H9 (cell line): ENCODE measurements at regions not wholly inside any gene's neighbourhood (a gene's known extent, or its start where the extent isn't known, plus 50 kb on each side); places are given as distances from the start of the nearest gene placed in this dataset.

Experiments used
- DNase-seq: peaks from one replicate; pipeline ENCODE4 v3.0.0-alpha.2; 2017
- H2AFZ ChIP-seq: one replicate; pipeline ENCODE4 v1.6.1; 2013; ENCODE audit warnings: mild to moderate bottlenecking, low read length, control low read depth, moderate library complexity
- H2AK5ac ChIP-seq: 2 replicates; pipeline ENCODE4 v1.6.1; 2013; ENCODE audit warnings: low read length, control low read depth, mixed read lengths; ENCODE audit not compliant: insufficient read length
- H2BK120ac ChIP-seq: one replicate; pipeline ENCODE4 v1.6.1; 2013; ENCODE audit warnings: low read depth, mild to moderate bottlenecking, low read length, control low read depth, inconsistent platforms; ENCODE audit not compliant: poor library complexity, severe bottlenecking
- H2BK12ac ChIP-seq: 2 replicates; pipeline ENCODE4 v1.6.1; 2013; ENCODE audit warnings: low read length, control low read depth, mixed read lengths, low read depth; ENCODE audit not compliant: insufficient read length
- H2BK15ac ChIP-seq: 2 replicates; pipeline ENCODE4 v1.6.1; 2013; ENCODE audit warnings: low read depth, low read length, control low read depth
- H2BK20ac ChIP-seq: one replicate; pipeline ENCODE4 v1.6.1; 2013; ENCODE audit warnings: low read depth, mild to moderate bottlenecking, low read length, control low read depth, inconsistent platforms; ENCODE audit not compliant: poor library complexity, severe bottlenecking
- H2BK5ac ChIP-seq: 2 replicates; pipeline ENCODE4 v1.6.1; 2013; ENCODE audit warnings: low read length, control low read depth, mixed read lengths; ENCODE audit not compliant: insufficient read length
- H3K14ac ChIP-seq: 2 replicates; pipeline ENCODE4 v1.6.1; 2013; ENCODE audit warnings: low read length, control low read depth; ENCODE audit not compliant: insufficient read depth
- H3K18ac ChIP-seq: 2 replicates; pipeline ENCODE4 v1.6.1; 2013; ENCODE audit warnings: low read depth, mild to moderate bottlenecking, mixed read lengths, low read length, control low read depth; ENCODE audit not compliant: insufficient read length
- H3K23ac ChIP-seq: 2 replicates; pipeline ENCODE4 v1.6.1; 2013; ENCODE audit warnings: low read length, control low read depth, mixed read lengths, low read depth; ENCODE audit not compliant: insufficient read length
- H3K23me2 ChIP-seq: 2 replicates; pipeline ENCODE4 v1.6.1; 2013; ENCODE audit warnings: low read depth, mild to moderate bottlenecking, mixed read lengths, low read length, control low read depth; ENCODE audit not compliant: insufficient read length, poor library complexity, severe bottlenecking
- H3K27ac ChIP-seq: 2 replicates; pipeline ENCODE4 v1.5.1; 2013; ENCODE audit warnings: low read length, control low read depth, mixed read lengths, low read depth; ENCODE audit not compliant: insufficient read length
- H3K27me3 ChIP-seq: 2 replicates; pipeline ENCODE4 v1.6.1; 2013; ENCODE audit warnings: low read length, control low read depth, inconsistent platforms; ENCODE audit not compliant: insufficient read depth
- H3K4ac ChIP-seq: 2 replicates; pipeline ENCODE4 v1.6.1; 2013; ENCODE audit warnings: low read depth, mild to moderate bottlenecking, control low read depth, inconsistent platforms, low read length, moderate library complexity
- H3K4me1 ChIP-seq: 2 replicates; pipeline ENCODE4 v1.6.1; 2013; ENCODE audit warnings: low read length, control low read depth, inconsistent platforms; ENCODE audit not compliant: insufficient read depth
- H3K4me2 ChIP-seq: 2 replicates; pipeline ENCODE4 v1.6.1; 2013; ENCODE audit warnings: low read length, control low read depth, mixed read lengths; ENCODE audit not compliant: insufficient read length, insufficient read depth
- H3K56ac ChIP-seq: 2 replicates; pipeline ENCODE4 v1.6.1; 2013; ENCODE audit warnings: low read depth, mild to moderate bottlenecking, mixed read lengths, low read length, control low read depth; ENCODE audit not compliant: insufficient read length
- H3K79me1 ChIP-seq: 2 replicates; pipeline ENCODE4 v1.6.1; 2013; ENCODE audit warnings: low read depth, mild to moderate bottlenecking, moderate library complexity, low read length, control low read depth, inconsistent platforms; ENCODE audit not compliant: insufficient read depth, poor library complexity, severe bottlenecking
- H3K79me2 ChIP-seq: 2 replicates; pipeline ENCODE4 v1.6.1; 2013; ENCODE audit warnings: low read length, control low read depth, inconsistent platforms; ENCODE audit not compliant: insufficient read depth
- H3K9ac ChIP-seq: 2 replicates; pipeline ENCODE4 v1.6.1; 2013; ENCODE audit warnings: low read length, control low read depth, mixed read lengths; ENCODE audit not compliant: insufficient read length; ENCODE audit errors: extremely low read depth
- H3K9me3 ChIP-seq: one replicate; pipeline ENCODE4 v1.6.1; 2013; ENCODE audit warnings: low read depth, low read length, inconsistent platforms; ENCODE audit not compliant: control insufficient read depth
- H3T11ph ChIP-seq: one replicate; pipeline ENCODE4 v1.6.1; 2013; ENCODE audit warnings: mild to moderate bottlenecking, low read length, control low read depth, inconsistent platforms
- H4K20me1 ChIP-seq: one replicate; pipeline ENCODE4 v1.6.1; 2013; ENCODE audit not compliant: control insufficient read depth, insufficient read length, insufficient read depth
- H4K5ac ChIP-seq: 2 replicates; pipeline ENCODE4 v1.6.1; 2013; ENCODE audit warnings: low read depth, mild to moderate bottlenecking, mixed read lengths, low read length, control low read depth; ENCODE audit not compliant: insufficient read length
- H4K8ac ChIP-seq: replicated peaks from 2 replicates; pipeline ENCODE4 v1.6.1; 2013; ENCODE audit warnings: low read length, control low read depth, mixed read lengths, low read depth; ENCODE audit not compliant: insufficient read length
- H4K91ac ChIP-seq: 2 replicates; pipeline ENCODE4 v1.6.1; 2013; ENCODE audit warnings: low read depth, mild to moderate bottlenecking, moderate library complexity, mixed read lengths, low read length, control low read depth; ENCODE audit not compliant: insufficient read length
- H3K27ac Mint-ChIP-seq, 3 experiments: 2 replicates in 2 of 3; 3 replicates in 1 of 3; pipeline ENCODE4 v1.8.0; 2020 to 2021; ENCODE audit warnings: mixed read lengths in 3 of 3, mild to moderate bottlenecking in 1 of 3, moderate library complexity in 1 of 3
- H3K27me3 Mint-ChIP-seq: 2 replicates; pipeline ENCODE4 v1.8.0; 2021; ENCODE audit warnings: low read depth, mild to moderate bottlenecking, moderate library complexity, mixed read lengths
- H3K36me3 Mint-ChIP-seq, 3 experiments: 2 replicates in 2 of 3; 3 replicates in 1 of 3; pipeline ENCODE4 v1.8.0; 2020 to 2021; ENCODE audit warnings: low read depth in 3 of 3, mixed read lengths in 3 of 3; ENCODE audit not compliant: insufficient read depth in 1 of 3
- H3K4me1 Mint-ChIP-seq, 2 experiments: 2 replicates each; pipeline ENCODE4 v1.8.0; 2020; ENCODE audit warnings: mixed read lengths in 2 of 2
- H3K4me3 Mint-ChIP-seq, 2 experiments: 2 replicates in 1 of 2; 3 replicates in 1 of 2; pipeline ENCODE4 v1.8.0; 2020 to 2021; ENCODE audit warnings: mild to moderate bottlenecking in 2 of 2, mixed read lengths in 2 of 2, moderate library complexity in 1 of 2
- H3K9me3 Mint-ChIP-seq, 2 experiments: 2 replicates in 1 of 2; 3 replicates in 1 of 2; pipeline ENCODE4 v1.8.0; 2020; ENCODE audit warnings: mild to moderate bottlenecking in 2 of 2, mixed read lengths in 2 of 2, moderate library complexity in 1 of 2
- CTCF ChIP-seq: fragments of 200-600 bp; sonication (generic); conservative IDR thresholded peaks from 3 replicates; pipeline ENCODE4 v1.8.0; 2021; ENCODE audit warnings: antibody characterized with exemption, mild to moderate bottlenecking
- WGBS: extraction: QIAGEN DNeasy Blood & Tissue Kit; methylation state at CpG from one replicate; pipeline ENCODE4 v1.1.7; 2013; ENCODE audit warnings: missing lambda C conversion rate, low lambda C conversion rate, mixed read lengths; ENCODE audit not compliant: insufficient read length; ENCODE audit errors: extremely low coverage; 5-methylcytosine and 5-hydroxymethylcytosine counted together

GRCh38 chr9:129469988-129470316 is 150.9 kb downstream of the C9orf50 start:
- Histone ChIP-seq H3K18ac (peak overlapping the region; percentile 45), H2BK120ac (no peak overlapping the region), H2BK12ac (peak overlapping the region; percentile 79), H4K91ac (no peak overlapping the region), H4K8ac (no peak overlapping the region), H2AK5ac (no peak overlapping the region), H3K27me3 (no peaks in the 10 kb centered on the region; the same call in 1 of the 2 replicates), H3T11ph (no peak overlapping the region), H3K56ac (no peak overlapping the region), H3K9me3 (no peaks in the 10 kb centered on the region), H2BK20ac (no peak overlapping the region), H3K4ac (no peak overlapping the region), H3K14ac (no peak overlapping the region; the same call in 1 of the 2 replicates), H2BK5ac (no peak overlapping the region), H4K5ac (no peak overlapping the region), H3K23ac (no peak overlapping the region), H3K9ac (no peak overlapping the region), H3K79me1 (no peaks in the 10 kb centered on the region), H3K23me2 (no peaks in the 10 kb centered on the region), H3K4me1 (no peaks in the 10 kb centered on the region), H3K4me2 (no peak overlapping the region), H2BK15ac (no peak overlapping the region), H3K27ac (no peak overlapping the region), H3K79me2 (no peaks in the 10 kb centered on the region), H2AFZ (no peak overlapping the region), H4K20me1 (no peaks in the 10 kb centered on the region)
- no peak for TF ChIP-seq CTCF
- peaks cover 29% of the 10 kb centered on the region for H3K27me3 Mint-ChIP-seq
- DNase-seq, result no peak
- WGBS, result no CpG with 5 or more reads among the region's 6 CpGs
- peak overlapping the region in 1 of 3 experiments; percentile 22; a peak in 2 of 7 replicates for H3K27ac Mint-ChIP-seq
- peaks cover 0 to 3% (median 0%) of the 10 kb centered on the region in 3 experiments; a peak in 1 of 7 replicates for H3K36me3 Mint-ChIP-seq
- peaks cover 49 to 62% of the 10 kb centered on the region in 2 experiments for H3K4me1 Mint-ChIP-seq
- H3K9me3 Mint-ChIP-seq, result peaks cover 1 to 12% of the 10 kb centered on the region in 2 experiments; a peak in 3 of 5 replicates
- no peak overlapping the region for H3K4me3 Mint-ChIP-seq
